Neuronal stem cell (in vitro differentiated cells): ENCODE measurements at regions not wholly inside any gene's neighbourhood (a gene's known extent, or its start where the extent isn't known, plus 50 kb on each side); places are given as distances from the start of the nearest gene placed in this dataset.

Experiments used
- DNase-seq: peaks from one replicate; pipeline ENCODE4 v3.0.0-alpha.2; 2013; ENCODE audit warnings: low spot score
- H2AFZ ChIP-seq: one replicate; pipeline ENCODE4 v1.6.1; 2013; ENCODE audit warnings: mild to moderate bottlenecking, low read length, inconsistent platforms
- H2AK5ac ChIP-seq: 2 replicates; pipeline ENCODE4 v1.6.1; 2013; ENCODE audit warnings: low read depth, mild to moderate bottlenecking, inconsistent platforms, low read length, moderate library complexity, mixed read lengths
- H2BK120ac ChIP-seq: 2 replicates; pipeline ENCODE4 v1.6.1; 2013; ENCODE audit warnings: low read depth, mild to moderate bottlenecking, inconsistent platforms, low read length, moderate library complexity, mixed read lengths
- H2BK12ac ChIP-seq: one replicate; pipeline ENCODE4 v1.6.1; 2013; ENCODE audit warnings: low read length, inconsistent platforms
- H2BK15ac ChIP-seq: 2 replicates; pipeline ENCODE4 v1.6.1; 2013; ENCODE audit warnings: mild to moderate bottlenecking, low read length, inconsistent platforms, mixed read lengths
- H2BK5ac ChIP-seq: one replicate; pipeline ENCODE4 v1.6.1; 2013; ENCODE audit warnings: inconsistent platforms, mild to moderate bottlenecking, low read length, moderate library complexity
- H3K14ac ChIP-seq: one replicate; pipeline ENCODE4 v1.6.1; 2013; ENCODE audit warnings: low read length, inconsistent platforms
- H3K18ac ChIP-seq: 2 replicates; pipeline ENCODE4 v1.6.1; 2013; ENCODE audit warnings: low read length, inconsistent platforms
- H3K23ac ChIP-seq: 2 replicates; pipeline ENCODE4 v1.6.1; 2013; ENCODE audit warnings: low read depth, mild to moderate bottlenecking, mixed read lengths, low read length, inconsistent platforms; ENCODE audit not compliant: poor library complexity
- H3K27ac ChIP-seq: replicated peaks from 3 replicates; pipeline ENCODE4 v1.5.1; 2013; ENCODE audit warnings: low read length, inconsistent platforms
- H3K27me3 ChIP-seq, 3 experiments: 2 replicates each; pipeline ENCODE4 v1.6.1; 2013; ENCODE audit warnings: low read length in 3 of 3, mild to moderate bottlenecking in 2 of 3, inconsistent platforms in 1 of 3, low read depth in 1 of 3, mixed read lengths in 1 of 3, moderate library complexity in 1 of 3; ENCODE audit not compliant: control insufficient read depth in 3 of 3, insufficient read depth in 3 of 3
- H3K36me3 ChIP-seq, 2 donors: replicated peaks in 1 of 2; 2 replicates each; pipeline ENCODE4 v1.6.1; 2013; ENCODE audit warnings: low read length in 2 of 2; ENCODE audit not compliant: control insufficient read depth in 2 of 2, insufficient read depth in 2 of 2
- H3K4ac ChIP-seq: 2 replicates; pipeline ENCODE4 v1.6.1; 2013; ENCODE audit warnings: inconsistent platforms, mild to moderate bottlenecking, low read length, moderate library complexity
- H3K4me1 ChIP-seq, 2 donors: 1 replicate in 1 of 2; 2 replicates in 1 of 2; pipeline ENCODE4 v1.6.1; 2013; ENCODE audit warnings: low read length in 2 of 2, low read depth in 1 of 2; ENCODE audit not compliant: control insufficient read depth in 2 of 2, insufficient read depth in 1 of 2
- H3K4me2 ChIP-seq: one replicate; pipeline ENCODE4 v1.6.1; 2013; ENCODE audit warnings: mild to moderate bottlenecking, low read length, inconsistent platforms; ENCODE audit not compliant: insufficient read depth, poor library complexity, severe bottlenecking
- H3K4me3 ChIP-seq, 2 donors: 2 replicates each; pipeline ENCODE4 v1.5.1; 2013; ENCODE audit warnings: low read length in 2 of 2, mild to moderate bottlenecking in 2 of 2, inconsistent platforms in 1 of 2, moderate library complexity in 1 of 2
- H3K79me1 ChIP-seq: one replicate; pipeline ENCODE4 v1.6.1; 2013; ENCODE audit warnings: low read depth, mild to moderate bottlenecking, inconsistent platforms, low read length, moderate library complexity
- H3K9ac ChIP-seq: one replicate; pipeline ENCODE4 v1.6.1; 2013; ENCODE audit warnings: mild to moderate bottlenecking, low read depth, low read length, inconsistent platforms; ENCODE audit not compliant: poor library complexity
- H3K9me3 ChIP-seq, 2 donors: replicated peaks in 1 of 2; 2 replicates each; pipeline versions ENCODE3 to v1.6.1; 2013; ENCODE audit warnings: low read length in 2 of 2, mild to moderate bottlenecking in 2 of 2, inconsistent platforms in 1 of 2, low read depth in 1 of 2, mixed read lengths in 1 of 2, moderate library complexity in 1 of 2; ENCODE audit not compliant: control insufficient read depth in 2 of 2, insufficient read depth in 1 of 2
- H4K8ac ChIP-seq: one replicate; pipeline ENCODE4 v1.6.1; 2013; ENCODE audit warnings: low read depth, mild to moderate bottlenecking, inconsistent platforms, low read length, moderate library complexity
- H4K91ac ChIP-seq: one replicate; pipeline ENCODE4 v1.6.1; 2013; ENCODE audit warnings: low read length, low read depth, mild to moderate bottlenecking, inconsistent platforms; ENCODE audit not compliant: poor library complexity
- WGBS, 2 donors: extraction: QIAGEN DNeasy Blood & Tissue Kit; methylation state at CpG; one replicate each; pipeline ENCODE4 v1.1.7; 2013; ENCODE audit warnings: missing lambda C conversion rate in 2 of 2, mixed read lengths in 1 of 2; ENCODE audit not compliant: insufficient read length in 2 of 2, insufficient replicate concordance in 1 of 2; ENCODE audit errors: extremely low coverage in 2 of 2; 5-methylcytosine and 5-hydroxymethylcytosine counted together

DNA sequence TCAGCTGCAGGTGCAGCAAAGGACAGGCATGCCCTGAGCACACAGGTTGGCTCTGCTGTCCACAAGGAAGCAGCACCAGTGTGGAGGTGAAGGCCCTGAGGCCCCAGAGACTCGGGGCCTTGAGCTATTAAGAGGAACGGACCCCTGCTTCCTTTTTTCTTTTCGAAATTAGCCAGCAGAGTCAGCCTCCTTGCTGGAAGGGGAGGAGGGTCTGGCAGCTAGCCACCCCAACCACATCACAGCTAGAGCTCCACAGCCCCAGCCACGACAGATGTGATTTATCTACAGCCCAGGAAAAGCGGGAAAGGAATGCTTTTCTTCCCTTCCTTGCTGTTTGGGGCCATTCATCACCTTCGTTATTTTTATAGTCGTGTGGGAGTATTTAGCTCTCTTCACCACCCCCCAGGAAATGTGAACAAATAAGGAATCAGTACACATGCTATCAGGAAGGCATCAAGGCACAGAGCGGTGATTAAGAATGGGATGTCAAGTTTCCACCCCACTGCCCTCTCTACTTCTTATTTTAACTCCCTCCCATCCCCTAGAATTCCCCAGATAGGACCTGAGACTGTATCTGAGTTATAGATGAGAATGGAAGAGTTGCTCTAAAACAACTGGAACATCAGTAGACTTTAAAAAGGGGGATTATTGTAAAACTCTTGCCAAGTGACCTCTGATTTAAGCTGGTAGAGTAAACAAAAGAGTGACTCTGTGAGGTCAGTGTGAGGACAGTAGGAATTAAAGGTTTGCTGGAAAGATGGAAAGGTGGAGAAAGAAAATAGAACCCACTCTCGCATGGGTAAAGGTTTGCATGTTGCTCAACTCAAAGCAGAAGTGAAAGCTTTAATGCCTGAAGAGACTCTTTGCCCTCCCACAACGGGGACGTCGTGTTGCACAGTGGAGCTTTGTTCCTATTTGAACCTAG is 224.7 kb upstream of the GJB5 start:
- no peak overlapping the region for H2BK5ac ChIP-seq
- H2AFZ ChIP-seq, result no peak overlapping the region
- H3K9ac ChIP-seq, result no peak overlapping the region
- no peak overlapping the region for H3K27ac ChIP-seq
- WGBS, 2 donors, result no CpG with 5 or more reads among the region's 12 CpGs
- no peaks in the 10 kb centered on the region for H3K79me1 ChIP-seq
- H3K27me3 ChIP-seq, result peaks cover 0 to 4% (median 0%) of the 10 kb centered on the region in 3 experiments
- no peak overlapping the region for H3K23ac ChIP-seq
- H2BK15ac ChIP-seq, result peak overlapping the region; percentile 41
- no peaks in the 10 kb centered on the region for H3K9me3 ChIP-seq
- H4K8ac ChIP-seq, result no peak overlapping the region
- no peak overlapping the region for H3K4me2 ChIP-seq
- no peak overlapping the region for H2BK120ac ChIP-seq
- H3K36me3 ChIP-seq, result no peaks in the 10 kb centered on the region
- H3K18ac ChIP-seq, result no peak overlapping the region
- DNase-seq, result no peak
- no peak overlapping the region for H2AK5ac ChIP-seq
- peaks cover 0 to 4% of the 10 kb centered on the region in 2 donors for H3K4me1 ChIP-seq
- no peak overlapping the region for H3K4ac ChIP-seq
- no peak overlapping the region for H4K91ac ChIP-seq
- peak overlapping the region; percentile 15 for H3K14ac ChIP-seq
- no peak overlapping the region for H3K4me3 ChIP-seq
- no peak overlapping the region for H2BK12ac ChIP-seq

DNA sequence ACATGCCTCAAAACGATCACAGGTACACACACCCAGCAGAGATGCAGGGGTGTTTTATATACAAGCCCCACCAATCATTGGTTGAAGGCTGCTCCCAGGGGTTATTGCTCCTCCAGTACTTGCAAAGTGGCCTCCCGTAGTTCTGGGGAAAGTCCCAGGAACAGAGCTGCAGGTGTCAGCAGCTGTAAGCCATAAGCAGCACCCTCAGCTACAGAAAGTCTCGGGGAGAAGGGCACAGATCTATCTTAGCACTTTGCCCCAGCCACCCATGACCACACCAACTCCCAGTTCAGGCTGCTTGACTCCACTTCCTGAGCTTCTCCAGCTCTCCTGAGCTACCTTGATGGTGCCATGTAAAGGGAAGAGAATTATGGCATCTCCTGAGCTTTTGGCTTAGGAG is 222.7 kb upstream of the GJB5 start:
- no peak overlapping the region for H2BK120ac ChIP-seq
- no peak overlapping the region for H3K18ac ChIP-seq
- H4K8ac ChIP-seq, result no peak overlapping the region
- H2BK15ac ChIP-seq, result no peak overlapping the region
- no peaks in the 10 kb centered on the region for H3K79me1 ChIP-seq
- no peak overlapping the region for H3K23ac ChIP-seq
- H3K36me3 ChIP-seq, result no peaks in the 10 kb centered on the region
- no peak overlapping the region for H2BK5ac ChIP-seq
- no peak overlapping the region for H3K4me2 ChIP-seq
- H2BK12ac ChIP-seq, result no peak overlapping the region
- H3K4me3 ChIP-seq, result no peak overlapping the region
- no peak for DNase-seq
- no peak overlapping the region for H3K9ac ChIP-seq
- no peak overlapping the region for H3K14ac ChIP-seq
- no peak overlapping the region for H2AK5ac ChIP-seq
- H3K27ac ChIP-seq, result no peak overlapping the region
- no peak overlapping the region for H2AFZ ChIP-seq
- H3K4ac ChIP-seq, result no peak overlapping the region
- H3K9me3 ChIP-seq, result no peaks in the 10 kb centered on the region
- WGBS, 2 donors, result no CpG with 5 or more reads among the region's 3 CpGs
- H4K91ac ChIP-seq, result no peak overlapping the region
- H3K4me1 ChIP-seq, result peaks cover 0 to 4% of the 10 kb centered on the region in 2 donors
- H3K27me3 ChIP-seq, result peaks cover 0 to 4% (median 0%) of the 10 kb centered on the region in 3 experiments

DNA sequence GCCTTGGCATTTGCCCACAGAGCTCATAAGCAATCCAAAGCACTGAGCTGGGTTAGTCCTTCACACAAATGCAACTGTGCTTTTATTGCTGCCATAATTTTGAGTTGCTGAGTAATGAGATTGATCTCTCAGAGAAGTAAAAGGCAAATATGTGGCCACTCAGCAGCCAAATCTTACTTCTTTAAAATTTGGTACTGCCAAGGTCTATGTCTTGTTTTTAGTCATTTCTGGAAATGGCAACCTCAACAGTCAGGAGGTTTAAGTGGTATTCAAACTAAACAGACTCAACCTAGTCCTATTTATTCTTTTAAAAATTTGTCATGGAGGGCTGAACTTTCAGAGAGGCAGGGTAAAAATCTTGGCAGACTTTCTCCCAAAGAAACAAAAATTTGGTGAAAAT is 216.4 kb upstream of the GJB5 start:
- no peak overlapping the region for H3K18ac ChIP-seq
- H2BK120ac ChIP-seq, result no peak overlapping the region
- H3K4ac ChIP-seq, result no peak overlapping the region
- no peak overlapping the region for H2AK5ac ChIP-seq
- no peaks in the 10 kb centered on the region for H3K9me3 ChIP-seq
- H3K36me3 ChIP-seq, result no peaks in the 10 kb centered on the region
- H2BK12ac ChIP-seq, result no peak overlapping the region
- no peak overlapping the region for H3K14ac ChIP-seq
- no peak overlapping the region for H4K91ac ChIP-seq
- H2AFZ ChIP-seq, result no peak overlapping the region
- no peak for DNase-seq
- no peak overlapping the region for H3K23ac ChIP-seq
- H3K27ac ChIP-seq, result no peak overlapping the region
- H3K9ac ChIP-seq, result no peak overlapping the region
- no peak overlapping the region for H4K8ac ChIP-seq
- no peaks in the 10 kb centered on the region for H3K79me1 ChIP-seq
- no peak overlapping the region for H3K4me2 ChIP-seq
- H3K4me3 ChIP-seq, result no peak overlapping the region
- no peak overlapping the region for H2BK5ac ChIP-seq
- no peaks in the 10 kb centered on the region for H3K27me3 ChIP-seq
- no peaks in the 10 kb centered on the region for H3K4me1 ChIP-seq
- H2BK15ac ChIP-seq, result no peak overlapping the region

DNA sequence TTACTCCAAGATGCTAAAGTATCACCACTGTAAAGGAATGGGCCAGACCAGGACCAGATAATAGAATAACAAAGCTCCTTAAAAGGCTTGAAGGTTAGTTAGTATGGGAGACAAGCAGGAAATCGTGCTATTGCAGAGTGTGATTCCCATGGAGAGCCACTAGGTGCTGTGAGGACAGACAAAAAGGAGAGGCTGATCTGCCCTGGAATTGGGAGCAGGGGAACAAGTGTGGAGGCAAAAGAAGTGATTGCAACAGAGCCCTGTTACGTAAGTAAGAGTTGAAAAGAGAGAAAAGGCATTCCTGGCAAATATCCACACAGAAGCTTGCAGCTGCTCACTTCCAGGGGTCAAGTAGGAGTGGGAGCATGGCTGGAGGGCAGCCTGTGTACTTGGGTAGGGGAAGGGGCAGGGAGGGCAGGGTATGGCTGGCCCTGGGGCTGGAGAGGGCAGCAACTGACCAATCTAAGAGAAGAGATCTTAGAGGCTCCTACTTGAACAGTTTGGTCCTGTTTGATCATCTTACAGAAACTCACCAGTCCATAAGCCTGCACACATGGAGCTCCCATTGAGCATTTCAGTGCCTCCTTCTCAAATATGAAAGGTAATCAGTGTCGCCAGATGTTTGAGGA is 207.7 kb upstream of the GJB5 start:
- Histone ChIP-seq H3K9me3 (peaks cover 0 to 3% of the 10 kb centered on the region in 2 donors), H3K14ac (no peak overlapping the region), H3K23ac (no peak overlapping the region), H3K4me2 (no peak overlapping the region), H2AK5ac (no peak overlapping the region), H3K18ac (no peak overlapping the region), H2BK15ac (no peak overlapping the region), H3K27me3 (no peaks in the 10 kb centered on the region), H3K36me3 (no peaks in the 10 kb centered on the region), H4K8ac (no peak overlapping the region), H3K9ac (no peak overlapping the region), H3K79me1 (peaks cover 2% of the 10 kb centered on the region), H2BK5ac (no peak overlapping the region), H3K4me3 (no peak overlapping the region), H2BK120ac (no peak overlapping the region), H3K4me1 (no peaks in the 10 kb centered on the region), H4K91ac (no peak overlapping the region), H2AFZ (no peak overlapping the region), H3K4ac (no peak overlapping the region), H2BK12ac (no peak overlapping the region), H3K27ac (no peak overlapping the region)
- no CpG with 5 or more reads among the region's 3 CpGs for WGBS, 2 donors
- DNase-seq, result no peak
